ENCODE measurements at regions not wholly inside any gene's neighbourhood (a gene's known extent, or its start where the extent isn't known, plus 50 kb on each side); places are given as distances from the start of the nearest gene placed in this dataset.

DNA sequence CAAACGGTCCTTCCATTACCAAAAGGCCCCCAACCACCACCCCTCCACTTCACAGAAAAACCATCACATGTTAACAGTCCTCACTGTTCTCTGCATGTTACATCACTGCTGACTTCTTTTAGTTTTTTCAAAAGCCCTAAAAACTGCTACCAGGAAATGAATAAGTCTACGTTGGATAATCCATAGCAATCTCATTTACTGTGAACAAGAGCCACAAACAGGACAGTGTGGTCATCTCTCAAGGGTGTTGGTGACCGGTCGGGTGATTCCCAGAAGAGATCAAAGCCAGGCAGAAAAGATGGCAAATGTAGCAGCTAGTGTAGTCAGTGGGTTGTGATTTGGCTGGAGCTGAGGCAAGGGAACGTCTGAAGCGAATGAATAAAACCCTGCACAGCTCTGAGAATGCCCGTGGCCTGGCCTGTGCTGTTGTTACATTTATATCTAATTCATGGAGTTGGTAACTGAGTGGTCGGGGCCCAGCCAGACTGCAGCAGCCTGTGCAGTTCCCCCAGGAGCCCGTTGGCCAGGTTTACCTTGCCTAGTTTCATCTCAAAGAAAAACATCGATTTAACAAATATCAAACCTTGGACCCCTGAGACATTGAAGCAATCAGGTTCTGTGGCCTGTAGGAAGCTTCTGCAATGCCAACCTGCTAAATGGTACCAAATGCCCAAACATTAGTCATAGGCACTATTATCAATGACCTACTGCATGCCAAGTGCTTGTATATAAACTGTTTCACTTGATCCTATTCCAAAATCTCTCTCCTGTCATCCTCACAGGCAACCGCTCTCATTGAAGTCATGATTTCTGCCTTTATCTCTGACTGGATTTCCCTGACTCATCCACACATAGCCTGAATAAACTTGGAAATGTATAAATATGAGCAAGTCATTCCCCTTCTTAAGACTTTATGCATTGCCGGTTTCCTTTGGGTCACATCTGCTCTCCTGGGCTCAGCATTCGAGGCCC, 153.8 kb upstream of the SERP2 start:
- no peak for DNase-seq (ENCODE audit: low read depth)

GRCh38 chr13:44220948-44221347, 152.7 kb upstream of the SERP2 start:
- DNase-seq (ENCODE audit: low read depth): no peak

DNA sequence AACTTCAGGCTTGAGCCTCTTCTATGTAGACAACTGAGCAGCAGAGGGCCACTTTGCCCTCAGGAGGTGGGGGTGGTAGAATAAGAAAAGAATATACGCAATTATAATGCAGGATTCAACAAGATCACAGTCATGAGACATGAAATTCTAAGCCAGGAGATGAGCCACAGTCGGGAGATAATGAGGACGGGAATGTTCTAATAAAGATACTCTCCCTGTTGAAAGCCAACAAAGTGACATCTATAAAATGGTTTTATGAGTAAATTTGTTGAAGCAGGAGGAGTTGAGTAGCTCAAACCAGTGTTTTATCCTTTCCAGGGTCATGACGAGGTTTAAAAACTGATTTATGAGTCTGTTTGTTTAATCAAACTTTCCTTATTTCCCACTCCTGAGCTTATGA, 152.0 kb upstream of the SERP2 start:
- DNase-seq (ENCODE audit: low read depth): no peak

DNA sequence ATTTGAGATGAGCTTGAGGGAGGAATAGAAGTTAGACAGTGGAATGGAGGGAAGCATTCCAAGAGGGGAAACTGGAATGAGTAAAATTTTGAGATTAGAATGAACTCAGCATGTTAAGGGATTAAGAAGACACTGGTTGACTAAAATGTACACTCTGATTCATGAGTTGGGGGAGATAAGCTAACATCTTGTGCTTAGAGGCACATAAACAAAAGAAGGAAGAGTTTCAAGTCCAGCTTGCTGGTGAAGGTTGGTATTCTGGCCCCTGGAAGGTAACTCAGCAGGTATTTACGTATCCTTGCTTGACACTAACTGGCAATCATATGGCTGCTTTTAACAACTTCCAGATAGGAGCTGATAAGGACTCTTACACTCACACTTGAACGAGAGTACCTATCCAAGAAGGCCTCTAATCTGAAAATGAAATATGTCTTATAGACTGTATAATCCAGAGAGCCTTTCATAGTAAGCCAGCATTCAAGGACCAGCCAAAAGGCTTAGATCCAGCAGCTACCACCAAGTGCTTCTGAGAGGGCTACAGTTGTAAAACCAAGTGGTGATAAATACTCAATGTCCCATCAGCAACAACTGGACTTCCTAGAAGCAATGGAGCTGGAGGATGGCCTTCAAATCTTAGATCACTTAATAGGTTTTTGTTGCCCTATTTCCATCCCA, 149.7 kb upstream of the SERP2 start:
- DNase-seq (ENCODE audit: low read depth): no peak

DNA sequence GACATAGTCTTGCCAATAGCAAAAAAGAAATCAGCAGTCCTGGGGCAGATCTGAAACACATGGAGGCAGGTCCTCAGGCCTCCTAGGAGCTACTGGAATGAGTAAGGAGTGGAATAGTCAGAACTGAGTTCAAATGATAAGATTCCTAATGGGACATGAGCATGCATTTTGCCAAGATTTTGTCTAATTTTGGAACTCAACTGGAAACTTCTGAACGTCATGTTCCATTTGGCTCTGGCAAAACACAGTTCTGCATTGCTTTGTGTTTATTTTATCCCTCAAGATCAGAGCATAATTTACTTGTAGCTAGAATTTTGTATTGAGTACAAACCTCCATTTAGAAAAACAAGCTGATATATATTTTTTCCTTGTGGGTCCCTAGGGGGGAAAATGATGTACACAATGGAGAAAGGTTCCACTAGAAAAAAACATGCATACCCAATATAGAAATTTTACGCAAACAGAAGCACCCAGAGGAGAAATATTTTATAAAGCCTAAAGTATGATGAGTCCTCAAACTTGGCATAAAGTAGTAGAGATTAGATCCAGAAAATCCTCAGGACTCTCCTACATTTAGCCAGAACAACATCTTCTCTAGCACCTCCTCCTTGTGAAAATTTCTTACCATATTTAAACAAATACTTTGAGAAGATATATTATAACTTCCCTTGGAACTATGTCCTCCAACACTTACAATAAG, 149.0 kb upstream of the SERP2 start:
- no peak for DNase-seq (ENCODE audit: low read depth)

- no peak for DNase-seq (ENCODE audit: low read depth)
Measured at GRCh38 chr13:44229371-44230030, 144.1 kb upstream of the SERP2 start.

GRCh38 chr13:44230071-44230470, 143.6 kb upstream of the SERP2 start:
- no peak for DNase-seq (ENCODE audit: low read depth)

DNA sequence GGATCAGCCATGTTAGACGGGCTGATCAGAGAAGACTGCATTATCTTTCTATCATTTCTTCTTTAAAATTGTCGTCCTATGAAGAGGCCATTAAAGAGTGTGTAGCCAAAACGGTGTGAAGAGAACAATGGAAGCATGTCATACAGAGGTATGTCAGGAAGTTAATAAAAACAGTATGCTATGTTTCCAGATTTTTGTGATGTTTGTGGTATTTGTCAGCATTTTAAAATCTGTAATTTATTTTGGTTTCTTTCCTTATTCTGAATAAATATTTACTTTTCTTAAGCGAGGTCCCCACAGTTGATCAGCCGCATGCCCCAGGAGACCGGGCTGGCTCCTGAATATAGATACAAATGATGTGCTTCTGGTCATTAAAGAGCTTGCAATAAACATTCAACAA, 142.9 kb upstream of the SERP2 start:
- no peak for DNase-seq (ENCODE audit: low read depth)

GRCh38 chr13:44231786-44232516, 141.7 kb upstream of the SERP2 start:
- DNase-seq (ENCODE audit: low read depth): no peak

- no peak for DNase-seq (ENCODE audit: low read depth)
Measured at GRCh38 chr13:44232774-44233173, 140.8 kb upstream of the SERP2 start.

- DNase-seq (ENCODE audit: low read depth): no peak
Measured at GRCh38 chr13:44234566-44234965, 139.1 kb upstream of the SERP2 start.

GRCh38 chr13:44236370-44236769, 137.3 kb upstream of the SERP2 start:
- no peak for DNase-seq (ENCODE audit: low read depth)

- no peak for DNase-seq (ENCODE audit: low read depth)
Measured at GRCh38 chr13:44236801-44237207, 136.8 kb upstream of the SERP2 start.

DNA sequence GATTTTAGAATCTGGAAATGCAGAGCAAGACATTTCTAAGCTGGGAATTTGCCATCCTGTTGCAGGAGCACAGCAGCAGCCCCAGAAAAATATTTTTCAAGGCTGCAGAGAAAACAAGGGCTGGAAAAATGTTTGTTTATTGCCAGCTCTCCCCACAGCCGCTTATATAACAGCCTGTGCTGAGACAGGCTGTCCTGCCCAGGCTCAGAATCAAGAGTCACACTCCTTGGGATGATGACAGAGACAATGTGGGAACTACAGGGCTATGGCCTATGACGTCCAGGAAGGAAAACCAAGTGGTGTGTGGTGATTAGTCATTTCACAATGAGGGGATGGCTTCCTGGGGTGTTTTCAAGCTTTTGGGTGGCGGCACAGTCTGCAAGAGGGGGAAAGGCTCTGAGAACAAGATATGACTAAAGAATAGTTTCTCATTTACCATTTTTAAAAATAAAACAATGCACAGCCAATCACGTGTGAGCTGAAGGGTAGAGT, 136.3 kb upstream of the SERP2 start:
- DNase-seq (ENCODE audit: low read depth): no peak

GRCh38 chr13:44237881-44238421, 135.7 kb upstream of the SERP2 start:
- DNase-seq (ENCODE audit: low read depth): no peak

DNA sequence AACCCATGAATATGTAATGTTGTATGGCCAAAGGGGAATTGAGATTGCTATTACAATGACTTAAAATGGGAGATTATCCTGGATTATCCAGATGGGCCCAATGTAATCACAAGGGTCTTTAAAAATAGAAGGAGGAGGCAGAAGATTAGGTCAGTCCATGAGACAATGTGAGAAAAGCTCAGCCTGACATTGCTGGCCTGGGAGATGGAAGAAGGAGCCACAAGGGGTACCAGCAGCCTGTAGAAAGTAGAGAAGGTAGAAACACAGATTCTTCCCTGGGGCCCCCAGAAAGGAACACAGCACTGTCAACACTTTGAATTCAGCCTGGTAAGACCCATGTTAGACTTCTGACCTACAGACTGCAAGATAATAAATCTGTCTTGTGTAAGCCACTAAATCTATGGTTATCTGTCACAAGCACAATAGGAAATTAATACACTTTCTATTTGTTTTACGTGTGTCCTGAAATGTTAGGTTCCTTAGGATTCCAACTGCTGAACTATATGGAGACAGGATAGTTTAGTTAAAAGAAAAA, 132.9 kb upstream of the SERP2 start:
- no peak for DNase-seq (ENCODE audit: low read depth)

DNA sequence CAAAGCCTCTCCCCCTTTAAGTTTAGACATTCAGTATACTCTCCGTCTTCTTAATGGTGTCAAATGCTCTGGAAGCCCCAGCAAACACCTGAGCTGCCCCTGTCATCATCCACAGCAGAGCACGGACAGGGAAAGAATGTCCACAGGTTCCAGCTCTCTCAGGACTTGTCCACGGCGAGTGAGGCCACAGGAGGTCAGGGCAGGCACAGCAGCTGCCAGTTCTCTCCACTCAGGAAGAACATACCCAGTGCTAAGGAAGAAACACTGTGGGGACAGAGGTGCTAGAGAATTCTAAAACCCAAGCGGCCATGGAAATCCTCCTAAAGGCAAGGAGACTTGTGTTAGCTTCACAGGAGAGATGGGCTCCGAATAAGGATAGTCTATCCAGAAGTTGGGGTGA, 132.0 kb upstream of the SERP2 start:
- no peak for DNase-seq (ENCODE audit: low read depth)

GRCh38 chr13:44242766-44243165, 130.9 kb upstream of the SERP2 start:
- no peak for DNase-seq (ENCODE audit: low read depth)

GRCh38 chr13:44243198-44243857, 130.3 kb upstream of the SERP2 start:
- DNase-seq (ENCODE audit: low read depth): no peak

- no peak for DNase-seq (ENCODE audit: low read depth)
Measured at GRCh38 chr13:44244288-44244687, 129.3 kb upstream of the SERP2 start.
